WERI-Rb-1 (cell line): ENCODE measurements at regions not wholly inside any gene's neighbourhood (a gene's known extent, or its start where the extent isn't known, plus 50 kb on each side); places are given as distances from the start of the nearest gene placed in this dataset.

Experiments used
- DNase-seq: peaks from one replicate; pipeline ENCODE4 v3.0.0-alpha.2; 2020
- H3K27ac ChIP-seq: fragments of 250-450 bp; sonication (Bioruptor Pico); 2 replicates; pipeline ENCODE4 v1.5.1; 2020; ENCODE audit warnings: mild to moderate bottlenecking, moderate library complexity
- H3K27me3 ChIP-seq: fragments of 250-450 bp; sonication (Bioruptor Pico); 2 replicates; pipeline ENCODE4 v1.5.1; 2021; ENCODE audit warnings: mild to moderate bottlenecking, low read depth, moderate library complexity; ENCODE audit not compliant: insufficient read depth, severe bottlenecking
- H3K36me3 ChIP-seq: fragments of 250-450 bp; sonication (Bioruptor Pico); 2 replicates; pipeline ENCODE4 v1.5.1; 2020; ENCODE audit warnings: mild to moderate bottlenecking, moderate library complexity
- H3K4me3 ChIP-seq: 2 replicates; pipeline ENCODE4 v1.5.1; 2011; ENCODE audit warnings: low read depth, mild to moderate bottlenecking, control low read depth, low read length
- H3K9me3 ChIP-seq: fragments of 250-450 bp; sonication (Bioruptor Pico); 2 replicates; pipeline ENCODE4 v1.5.1; 2021; ENCODE audit warnings: mild to moderate bottlenecking, moderate library complexity; ENCODE audit not compliant: severe bottlenecking
- CTCF ChIP-seq: IDR thresholded peaks from 2 replicates; pipeline ENCODE4 v1.5.1; 2011; ENCODE audit warnings: low read depth, mild to moderate bottlenecking, control low read depth, inconsistent platforms, low read length

- DNase-seq, result no peak
- no peak for TF ChIP-seq CTCF
- Histone ChIP-seq H3K27me3 (no peaks in the 10 kb centered on the region), H3K36me3 (no peaks in the 10 kb centered on the region), H3K9me3 (no peaks in the 10 kb centered on the region), H3K27ac (no peak overlapping the region), H3K4me3 (no peak overlapping the region)
These were observed 196.6 kb upstream of the CELF4 start for GRCh38 chr18:37762076-37762621.

GRCh38 chr18:37754141-37754540 lies 188.5 kb upstream of the CELF4 start:
- no peaks in the 10 kb centered on the region for H3K27me3 ChIP-seq
- H3K9me3 ChIP-seq, result no peaks in the 10 kb centered on the region
- no peak for TF ChIP-seq CTCF
- no peak for DNase-seq
- no peak overlapping the region for H3K27ac ChIP-seq
- no peaks in the 10 kb centered on the region for H3K36me3 ChIP-seq
- no peak overlapping the region for H3K4me3 ChIP-seq

- no peak overlapping the region for H3K4me3 ChIP-seq
- no peak for DNase-seq
- H3K27me3 ChIP-seq, result no peaks in the 10 kb centered on the region
- H3K9me3 ChIP-seq, result no peaks in the 10 kb centered on the region
- H3K36me3 ChIP-seq, result no peaks in the 10 kb centered on the region
- TF ChIP-seq CTCF, result no peak
- no peak overlapping the region for H3K27ac ChIP-seq
These were observed 176.8 kb upstream of the CELF4 start for GRCh38 chr18:37742436-37742835.

- no peaks in the 10 kb centered on the region for H3K27me3 ChIP-seq
- no peak overlapping the region for H3K4me3 ChIP-seq
- DNase-seq, result no peak
These were observed 175.5 kb upstream of the CELF4 start for GRCh38 chr18:37741032-37741623.

GRCh38 chr18:37734406-37734805 lies 168.8 kb upstream of the CELF4 start:
- Histone ChIP-seq H3K9me3 (no peaks in the 10 kb centered on the region), H3K36me3 (no peaks in the 10 kb centered on the region), H3K27me3 (no peaks in the 10 kb centered on the region), H3K4me3 (no peak overlapping the region), H3K27ac (no peak overlapping the region)
- no peak for DNase-seq
- TF ChIP-seq CTCF, result no peak

More at GRCh38 chr18:37741032-37741623, 175.5 kb upstream of the CELF4 start:
- TF ChIP-seq CTCF, result no peak
- no peaks in the 10 kb centered on the region for H3K36me3 ChIP-seq
- no peaks in the 10 kb centered on the region for H3K9me3 ChIP-seq
- no peak overlapping the region for H3K27ac ChIP-seq

GRCh38 chr18:37729716-37730115 lies 164.1 kb upstream of the CELF4 start:
- H3K27ac ChIP-seq, result no peak overlapping the region
- no peak for DNase-seq
- no peaks in the 10 kb centered on the region for H3K36me3 ChIP-seq
- no peak overlapping the region for H3K4me3 ChIP-seq
- TF ChIP-seq CTCF, result no peak
- no peaks in the 10 kb centered on the region for H3K27me3 ChIP-seq
- H3K9me3 ChIP-seq, result no peaks in the 10 kb centered on the region
